OCI-LY7 (cell line): ENCODE measurements at regions not wholly inside any gene's neighbourhood (a gene's known extent, or its start where the extent isn't known, plus 50 kb on each side); places are given as distances from the start of the nearest gene placed in this dataset.

Source experiments
- EZH2phosphoT487 ChIP-seq: fragments of 200-600 bp; sonication (generic); IDR thresholded peaks from 2 replicates; pipeline ENCODE4 v1.6.1; 2018; ENCODE audit warnings: low read depth, borderline replicate concordance, mild to moderate bottlenecking, mixed run types, antibody characterized with exemption, low read length, moderate library complexity, mixed read lengths
- TF ChIP-seq, protein P1 (sequence below): fragments of 200-600 bp; sonication (generic); conservative IDR thresholded peaks from 2 replicates; pipeline ENCODE4 v1.5.1; 2014; ENCODE audit warnings: mild to moderate bottlenecking, antibody characterized with exemption, low read length, moderate library complexity, mixed read lengths

DNA sequence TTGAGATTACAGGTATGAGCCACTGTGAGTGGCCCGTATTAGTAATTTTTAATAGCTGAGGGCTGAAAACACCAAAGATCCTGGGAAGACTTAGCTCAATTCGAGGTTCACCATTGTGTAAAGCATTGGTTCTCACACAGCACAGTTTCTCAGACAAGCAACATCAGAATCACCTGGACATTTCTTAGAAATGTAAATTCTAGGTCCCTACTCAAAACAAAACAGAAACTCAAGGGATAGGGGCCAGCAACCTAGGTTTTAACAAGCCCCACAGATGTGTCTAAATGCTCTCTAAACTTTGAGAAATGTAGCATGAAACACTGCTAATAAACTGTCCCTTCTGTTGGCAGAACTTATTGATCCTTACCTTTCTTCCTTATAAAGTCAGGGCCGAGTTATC, 681.2 kb downstream of the RNF144A start:
- TF ChIP-seq, protein P1, sequence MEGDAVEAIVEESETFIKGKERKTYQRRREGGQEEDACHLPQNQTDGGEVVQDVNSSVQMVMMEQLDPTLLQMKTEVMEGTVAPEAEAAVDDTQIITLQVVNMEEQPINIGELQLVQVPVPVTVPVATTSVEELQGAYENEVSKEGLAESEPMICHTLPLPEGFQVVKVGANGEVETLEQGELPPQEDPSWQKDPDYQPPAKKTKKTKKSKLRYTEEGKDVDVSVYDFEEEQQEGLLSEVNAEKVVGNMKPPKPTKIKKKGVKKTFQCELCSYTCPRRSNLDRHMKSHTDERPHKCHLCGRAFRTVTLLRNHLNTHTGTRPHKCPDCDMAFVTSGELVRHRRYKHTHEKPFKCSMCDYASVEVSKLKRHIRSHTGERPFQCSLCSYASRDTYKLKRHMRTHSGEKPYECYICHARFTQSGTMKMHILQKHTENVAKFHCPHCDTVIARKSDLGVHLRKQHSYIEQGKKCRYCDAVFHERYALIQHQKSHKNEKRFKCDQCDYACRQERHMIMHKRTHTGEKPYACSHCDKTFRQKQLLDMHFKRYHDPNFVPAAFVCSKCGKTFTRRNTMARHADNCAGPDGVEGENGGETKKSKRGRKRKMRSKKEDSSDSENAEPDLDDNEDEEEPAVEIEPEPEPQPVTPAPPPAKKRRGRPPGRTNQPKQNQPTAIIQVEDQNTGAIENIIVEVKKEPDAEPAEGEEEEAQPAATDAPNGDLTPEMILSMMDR: no peak
- no peak for TF ChIP-seq EZH2phosphoT487
